ENCODE measurements at regions not wholly inside any gene's neighbourhood (a gene's known extent, or its start where the extent isn't known, plus 50 kb on each side); places are given as distances from the start of the nearest gene placed in this dataset.

DNA sequence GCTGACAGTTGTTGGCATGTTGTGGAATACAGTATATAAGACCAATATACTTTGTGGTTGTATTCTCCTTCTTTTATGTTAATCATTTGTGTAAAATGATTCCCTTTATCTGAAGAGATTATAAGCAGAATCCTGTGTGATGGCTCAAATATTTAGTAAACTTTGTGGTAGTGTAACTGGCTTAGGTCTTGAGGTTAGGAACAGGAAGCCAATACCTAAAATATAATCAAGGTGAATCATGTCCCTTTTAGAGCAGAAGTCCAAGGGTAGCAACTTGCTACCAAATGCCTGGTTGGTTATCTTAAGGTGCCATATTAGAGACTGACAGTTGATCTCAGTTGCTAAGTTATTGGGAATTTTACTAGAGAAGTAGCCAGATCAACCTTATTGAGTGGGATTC is 398.5 kb upstream of the ADAMTS5 start:
- Histone ChIP-seq H3K27me3 (ENCODE audit: control insufficient read depth, insufficient read depth, low read length) (no peaks in the 10 kb centered on the region), H3K4me3 (ENCODE audit: low read depth, low read length) (no peak overlapping the region), H3K36me3 (ENCODE audit: control insufficient read depth, insufficient read depth, low read length) (no peaks in the 10 kb centered on the region)
- FAIRE-seq (no peak), DNase-seq (ENCODE audit: low read depth) (peak; percentile 60)
- TF ChIP-seq, protein P1, sequence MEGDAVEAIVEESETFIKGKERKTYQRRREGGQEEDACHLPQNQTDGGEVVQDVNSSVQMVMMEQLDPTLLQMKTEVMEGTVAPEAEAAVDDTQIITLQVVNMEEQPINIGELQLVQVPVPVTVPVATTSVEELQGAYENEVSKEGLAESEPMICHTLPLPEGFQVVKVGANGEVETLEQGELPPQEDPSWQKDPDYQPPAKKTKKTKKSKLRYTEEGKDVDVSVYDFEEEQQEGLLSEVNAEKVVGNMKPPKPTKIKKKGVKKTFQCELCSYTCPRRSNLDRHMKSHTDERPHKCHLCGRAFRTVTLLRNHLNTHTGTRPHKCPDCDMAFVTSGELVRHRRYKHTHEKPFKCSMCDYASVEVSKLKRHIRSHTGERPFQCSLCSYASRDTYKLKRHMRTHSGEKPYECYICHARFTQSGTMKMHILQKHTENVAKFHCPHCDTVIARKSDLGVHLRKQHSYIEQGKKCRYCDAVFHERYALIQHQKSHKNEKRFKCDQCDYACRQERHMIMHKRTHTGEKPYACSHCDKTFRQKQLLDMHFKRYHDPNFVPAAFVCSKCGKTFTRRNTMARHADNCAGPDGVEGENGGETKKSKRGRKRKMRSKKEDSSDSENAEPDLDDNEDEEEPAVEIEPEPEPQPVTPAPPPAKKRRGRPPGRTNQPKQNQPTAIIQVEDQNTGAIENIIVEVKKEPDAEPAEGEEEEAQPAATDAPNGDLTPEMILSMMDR (IDR thresholded peaks at IDR 0.05; ENCODE audit: insufficient read depth, low read length, severe bottlenecking) = no peak

DNA sequence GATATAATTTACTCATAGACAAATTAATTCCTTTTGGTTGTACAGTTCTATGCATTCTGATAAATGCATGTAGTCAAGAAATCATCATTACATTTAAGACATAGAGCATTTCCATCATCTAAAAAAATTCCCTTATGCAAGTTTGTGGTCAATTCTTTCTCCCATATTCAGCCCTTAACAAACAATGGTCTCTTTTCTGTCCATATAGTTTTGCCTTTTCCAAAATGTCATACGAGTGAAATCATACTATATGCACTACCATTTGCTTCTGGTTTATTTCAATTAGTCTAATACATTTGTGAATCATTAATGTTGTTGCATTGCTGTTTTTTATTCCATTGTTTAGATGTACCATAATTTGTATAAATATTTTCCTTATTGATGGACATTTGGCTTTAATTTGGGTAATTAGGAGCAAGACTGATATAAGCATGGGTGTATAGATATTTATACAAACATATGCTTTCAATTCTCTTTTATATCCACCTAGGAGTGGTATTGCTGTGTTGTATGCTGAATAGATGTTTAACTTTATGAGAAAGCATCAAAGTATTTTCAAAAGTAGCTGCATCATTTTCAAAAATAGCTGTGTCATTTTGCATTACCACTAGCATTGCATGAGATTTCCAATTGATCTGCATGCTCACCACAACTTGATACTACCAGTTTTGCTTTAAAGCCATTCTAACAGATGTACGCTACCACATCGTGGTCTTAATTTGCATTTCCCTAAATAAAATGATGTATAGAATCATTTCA is 397.0 kb upstream of the ADAMTS5 start:
- FAIRE-seq = no peak
- Histone ChIP-seq H3K27me3 (ENCODE audit: control insufficient read depth, insufficient read depth, low read length) (no peaks in the 10 kb centered on the region), H3K4me3 (ENCODE audit: low read depth, low read length) (no peak overlapping the region), H3K36me3 (ENCODE audit: control insufficient read depth, insufficient read depth, low read length) (no peaks in the 10 kb centered on the region)
- DNase-seq (ENCODE audit: low read depth) = no peak
- TF ChIP-seq, protein P1 (IDR thresholded peaks at IDR 0.05; ENCODE audit: insufficient read depth, low read length, severe bottlenecking) = no peak

DNA sequence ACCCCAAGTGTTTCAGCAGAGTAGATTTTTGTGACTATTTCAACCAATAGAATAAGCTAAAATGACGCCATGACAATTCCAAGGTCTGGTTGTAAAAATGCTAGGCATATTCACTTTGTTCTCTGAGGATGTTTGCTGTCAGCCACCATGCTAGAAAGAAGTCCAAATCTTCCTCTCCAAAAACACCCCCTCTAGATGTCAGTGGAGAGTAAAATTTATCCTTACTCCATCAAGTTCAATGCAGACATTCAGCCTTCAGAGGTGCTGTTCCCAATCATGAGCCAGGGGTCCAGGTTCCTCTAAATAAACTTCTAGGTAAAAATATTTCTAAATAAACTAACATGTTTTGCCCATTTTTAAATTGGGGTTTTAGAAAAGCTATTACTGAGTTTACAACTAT is 395.4 kb upstream of the ADAMTS5 start:
- H3K4me3 ChIP-seq (ENCODE audit: low read depth, low read length) = no peak overlapping the region
- H3K27me3 ChIP-seq (ENCODE audit: control insufficient read depth, insufficient read depth, low read length) = no peaks in the 10 kb centered on the region
- no peaks in the 10 kb centered on the region for H3K36me3 ChIP-seq (ENCODE audit: control insufficient read depth, insufficient read depth, low read length)
- peak; percentile 29 for DNase-seq (ENCODE audit: low read depth)
- FAIRE-seq = no peak
- TF ChIP-seq, protein P1 (IDR thresholded peaks at IDR 0.05; ENCODE audit: insufficient read depth, low read length, severe bottlenecking) = peak; percentile 7

DNA sequence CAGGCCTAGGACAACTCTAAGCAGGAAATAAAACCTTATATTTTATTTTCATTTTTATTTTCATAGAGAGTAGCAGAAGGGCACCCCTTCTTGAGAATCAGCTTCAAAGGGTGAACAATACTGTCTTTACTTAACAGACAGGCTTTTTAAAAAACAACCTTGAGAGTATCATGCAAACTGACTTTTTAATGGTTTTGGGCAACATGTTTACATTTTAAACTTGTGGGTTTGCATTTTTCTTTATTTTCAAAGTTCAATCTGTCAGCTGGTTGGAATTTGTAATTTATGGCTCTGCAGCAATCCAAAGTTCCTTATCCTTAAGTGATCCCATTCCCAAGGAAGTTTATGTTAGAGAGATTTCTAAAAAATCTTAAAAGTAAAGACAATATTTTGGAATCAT is 392.3 kb upstream of the ADAMTS5 start:
- Histone ChIP-seq H3K4me3 (ENCODE audit: low read depth, low read length) (no peak overlapping the region), H3K36me3 (ENCODE audit: control insufficient read depth, insufficient read depth, low read length) (no peaks in the 10 kb centered on the region), H3K27me3 (ENCODE audit: control insufficient read depth, insufficient read depth, low read length) (no peaks in the 10 kb centered on the region)
- TF ChIP-seq, protein P1 (IDR thresholded peaks at IDR 0.05; ENCODE audit: insufficient read depth, low read length, severe bottlenecking) = no peak
- FAIRE-seq (no peak), DNase-seq (ENCODE audit: low read depth) (no peak)

DNA sequence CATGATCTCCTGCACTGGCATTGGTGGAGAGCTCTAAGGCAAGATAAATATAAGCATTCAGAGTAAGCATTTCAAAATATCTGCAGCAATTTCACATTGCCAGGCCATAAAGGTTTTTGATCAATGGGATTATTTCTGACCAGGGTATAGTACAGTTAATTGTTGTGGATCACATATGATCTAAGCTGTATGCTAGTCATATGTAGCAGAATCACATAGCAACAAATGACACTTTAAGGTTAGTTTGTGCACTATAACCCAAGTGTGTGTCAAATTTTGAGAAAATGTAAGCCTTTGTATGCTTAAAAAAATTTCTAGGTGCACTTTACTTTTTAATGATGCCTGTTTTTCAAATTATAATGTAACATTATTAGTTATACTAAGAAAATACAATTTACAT is 386.0 kb upstream of the ADAMTS5 start:
- TF ChIP-seq, protein P1 (IDR thresholded peaks at IDR 0.05; ENCODE audit: insufficient read depth, low read length, severe bottlenecking) = no peak
- FAIRE-seq = no peak

DNA sequence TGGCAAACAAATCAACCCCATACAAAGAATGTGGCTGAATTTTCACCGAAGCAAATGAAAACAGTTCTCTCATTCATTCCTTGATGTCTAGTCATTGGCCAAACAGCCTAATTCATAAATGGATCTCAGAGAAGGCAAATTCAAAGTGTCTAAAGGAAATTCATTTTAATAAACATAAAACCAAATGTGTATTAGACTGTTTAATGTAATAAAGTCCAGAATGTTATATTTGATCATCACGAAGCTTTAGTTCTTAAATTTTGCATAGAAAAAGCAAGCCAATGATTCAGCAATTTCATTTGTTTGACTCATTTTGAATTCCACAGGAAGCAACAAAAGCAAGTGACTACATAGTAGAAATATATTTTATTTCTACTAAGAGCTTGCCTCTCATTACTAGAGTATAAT is 379.2 kb upstream of the ADAMTS5 start:
- TF ChIP-seq, protein P1 (IDR thresholded peaks at IDR 0.05; ENCODE audit: insufficient read depth, low read length, severe bottlenecking) = no peak
- peak; percentile 57 for DNase-seq (ENCODE audit: low read depth)
- Histone ChIP-seq H3K36me3 (ENCODE audit: control insufficient read depth, insufficient read depth, low read length) (no peaks in the 10 kb centered on the region), H3K4me3 (ENCODE audit: low read depth, low read length) (no peak overlapping the region), H3K27me3 (ENCODE audit: control insufficient read depth, insufficient read depth, low read length) (no peaks in the 10 kb centered on the region)
- no peak for FAIRE-seq

More for the DNA sequence above, 386.0 kb upstream of the ADAMTS5 start:
- Histone ChIP-seq H3K4me3 (ENCODE audit: low read depth, low read length) (no peak overlapping the region), H3K36me3 (ENCODE audit: control insufficient read depth, insufficient read depth, low read length) (no peaks in the 10 kb centered on the region), H3K27me3 (ENCODE audit: control insufficient read depth, insufficient read depth, low read length) (no peaks in the 10 kb centered on the region)
- DNase-seq (ENCODE audit: low read depth) = no peak
